Thyroid gland (tissue), 4 donors: ENCODE measurements at regions not wholly inside any gene's neighbourhood (a gene's known extent, or its start where the extent isn't known, plus 50 kb on each side); places are given as distances from the start of the nearest gene placed in this dataset.

Experiments used
- CTCF ChIP-seq, 6 experiments: fragments of 200-600 bp in 3 of 6; fragments of 450-650 bp in 3 of 6; sonication (generic) in 3 of 6; IDR thresholded peaks; one replicate each; pipeline ENCODE4 v1.5.1; 2016 to 2019; ENCODE audit warnings: antibody characterized with exemption in 6 of 6, mild to moderate bottlenecking in 2 of 6, inconsistent platforms in 1 of 6, moderate library complexity in 1 of 6
- POLR2A ChIP-seq, 2 donors: fragments of 450-650 bp; IDR thresholded peaks; one replicate each; pipeline ENCODE4 v1.6.1; 2017; ENCODE audit warnings: antibody characterized with exemption in 2 of 2, mild to moderate bottlenecking in 2 of 2, moderate library complexity in 1 of 2

DNA sequence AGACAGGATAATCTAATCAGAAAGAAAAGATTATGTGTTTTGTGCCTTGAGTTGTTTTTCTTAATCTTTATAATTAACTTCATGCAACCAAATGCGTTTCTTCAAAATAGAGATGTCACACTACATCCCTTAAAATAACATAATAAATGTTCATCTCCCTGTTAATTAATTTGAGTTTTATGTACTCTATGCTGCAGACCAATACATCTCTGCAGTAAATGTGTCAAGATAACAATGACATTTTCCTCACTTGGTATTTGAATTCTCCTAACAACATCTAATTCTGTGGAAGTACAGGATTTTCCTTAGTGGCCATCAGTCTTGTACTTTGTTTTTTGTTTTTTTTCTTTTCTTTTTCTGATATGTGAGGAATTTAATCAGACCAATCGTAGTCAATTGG lies 279.2 kb upstream of the TYRP1 start:
- no peak for TF ChIP-seq CTCF (IDR thresholded peaks at IDR 0.05)
- no peak for TF ChIP-seq POLR2A (IDR thresholded peaks at IDR 0.05)
